ENCODE measurements at regions not wholly inside any gene's neighbourhood (a gene's known extent, or its start where the extent isn't known, plus 50 kb on each side); places are given as distances from the start of the nearest gene placed in this dataset.

DNA sequence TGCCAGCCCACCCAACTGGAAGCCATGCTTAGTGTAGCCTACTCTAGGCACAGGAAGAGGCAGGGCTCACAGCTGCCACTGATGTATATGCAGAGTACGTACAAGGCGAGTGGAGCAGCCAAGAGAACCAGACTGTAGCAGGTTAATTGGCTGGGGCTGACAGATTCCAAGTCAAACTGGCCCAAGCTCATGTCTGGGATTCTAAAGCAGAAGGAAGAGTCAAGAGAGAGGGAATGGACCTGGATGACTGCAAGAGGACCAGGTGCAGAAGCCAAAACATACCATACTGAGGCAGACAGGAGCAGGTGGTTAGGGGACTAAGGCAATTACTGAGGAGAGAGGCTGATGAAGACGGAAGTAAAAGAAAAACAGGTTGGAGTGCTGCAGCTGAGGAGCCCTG, 51.3 kb upstream of the LRRN2 start:
- H3K4me3 ChIP-seq (ENCODE audit: low read depth, low read length), result no peak overlapping the region

GRCh38 chr1:204738506-204738905, 53.0 kb upstream of the LRRN2 start:
- no peak overlapping the region for H3K4me3 ChIP-seq (ENCODE audit: low read depth, low read length)

DNA sequence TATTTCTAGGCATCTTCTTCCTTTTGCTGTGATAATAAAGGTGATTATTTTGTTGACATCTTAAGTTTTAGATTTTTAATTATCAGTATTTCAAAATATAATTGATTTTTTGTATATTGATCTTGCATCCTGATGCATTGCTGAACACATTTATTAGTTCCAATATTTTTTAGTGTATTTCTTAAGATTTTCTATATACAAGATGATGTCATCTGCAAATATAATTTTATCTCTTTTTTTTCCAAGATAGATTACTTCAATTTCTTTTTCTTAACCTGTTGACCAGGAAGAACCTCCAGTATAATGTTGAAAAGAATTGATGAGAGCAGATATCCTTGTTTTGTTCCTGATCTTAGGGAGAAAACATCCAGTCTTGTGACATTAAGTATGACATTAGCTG, 54.8 kb upstream of the LRRN2 start:
- no peak overlapping the region for H3K4me3 ChIP-seq (ENCODE audit: low read depth, low read length)

- H3K4me3 ChIP-seq (ENCODE audit: low read depth, low read length), result no peak overlapping the region
Measured at GRCh38 chr1:204741440-204741839, 55.9 kb upstream of the LRRN2 start.

DNA sequence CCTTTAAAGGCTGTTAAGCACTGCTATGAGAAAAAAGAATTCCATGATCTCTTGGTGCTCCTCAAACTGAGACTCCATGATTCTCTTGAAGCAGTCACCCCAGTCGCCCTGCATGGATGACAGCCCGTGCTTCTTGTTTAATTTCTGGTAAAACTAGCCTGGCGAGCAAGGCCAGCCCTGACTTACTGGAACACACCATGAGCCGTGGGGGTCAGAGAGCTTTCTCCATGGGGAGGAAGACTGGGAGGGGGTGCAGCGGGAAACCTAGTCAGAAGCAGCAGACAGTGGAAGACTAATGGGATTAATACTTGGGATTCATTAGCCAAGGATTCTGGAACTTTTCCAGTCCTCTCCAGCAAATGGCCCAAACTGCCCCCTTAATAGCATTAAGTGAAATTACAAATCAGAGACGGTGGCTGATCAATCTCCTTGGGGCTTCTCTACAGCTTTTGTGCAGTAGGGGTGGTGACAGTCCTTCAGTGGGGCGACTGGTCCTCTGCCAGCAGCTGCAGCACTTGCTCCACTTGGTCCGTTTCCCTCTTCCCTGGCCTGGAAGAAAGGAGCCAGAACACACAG, 57.2 kb upstream of the LRRN2 start:
- H3K4me3 ChIP-seq (ENCODE audit: low read depth, low read length), result no peak overlapping the region

GRCh38 chr1:204744107-204744779, 58.7 kb upstream of the LRRN2 start:
- no peak overlapping the region for H3K4me3 ChIP-seq (ENCODE audit: low read depth, low read length)

DNA sequence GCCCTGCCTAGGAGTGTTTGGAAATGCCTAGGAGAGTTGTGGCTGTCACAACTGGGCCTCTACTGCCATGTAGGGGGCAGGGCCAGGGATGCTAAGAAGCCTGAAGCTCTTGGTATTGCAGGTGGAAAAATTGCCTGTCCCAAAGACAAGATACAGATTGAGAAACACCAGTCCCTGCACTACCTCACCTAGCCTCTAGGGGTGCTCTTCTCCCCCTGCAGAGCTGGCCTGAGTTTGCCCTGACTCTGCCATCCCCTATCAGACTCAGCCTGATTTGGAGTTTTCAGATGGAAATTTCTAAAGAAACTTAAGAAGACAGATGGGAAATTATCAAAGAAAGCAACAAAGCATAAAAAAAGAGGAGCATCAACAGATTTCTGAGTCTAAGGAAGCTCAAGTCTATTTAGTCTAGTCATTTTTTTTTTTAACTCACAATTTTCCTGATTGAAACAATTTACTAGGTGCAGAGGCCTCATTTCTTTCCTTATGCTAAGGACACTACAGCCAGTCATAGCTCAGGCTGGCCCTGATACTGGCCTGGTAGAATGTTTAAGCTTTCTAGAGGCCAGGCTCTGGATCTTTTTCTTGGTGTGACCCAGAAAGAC, 61.4 kb upstream of the LRRN2 start:
- H3K4me3 ChIP-seq (ENCODE audit: low read depth, low read length), result no peak overlapping the region

DNA sequence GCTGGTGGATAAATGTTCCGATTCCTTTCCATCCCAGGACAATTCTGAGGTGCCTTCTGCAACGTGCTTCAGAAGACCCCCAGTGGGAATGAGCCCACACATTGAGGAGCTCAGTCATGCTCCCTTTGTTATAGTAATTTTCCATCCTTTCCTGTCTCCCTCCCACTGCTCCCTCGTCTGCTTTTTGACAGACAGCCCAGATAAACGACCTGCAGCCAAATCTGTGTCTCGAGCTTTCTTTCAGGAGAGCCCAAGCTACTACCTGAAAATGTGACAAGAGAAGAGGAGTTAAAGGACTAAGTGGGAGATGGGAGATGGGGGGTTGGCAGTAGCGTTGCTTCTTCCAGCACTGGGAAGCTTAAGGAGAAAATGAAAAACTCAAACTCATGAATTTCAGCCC, 65.9 kb upstream of the LRRN2 start:
- no peak overlapping the region for H3K4me3 ChIP-seq (ENCODE audit: low read depth, low read length)

DNA sequence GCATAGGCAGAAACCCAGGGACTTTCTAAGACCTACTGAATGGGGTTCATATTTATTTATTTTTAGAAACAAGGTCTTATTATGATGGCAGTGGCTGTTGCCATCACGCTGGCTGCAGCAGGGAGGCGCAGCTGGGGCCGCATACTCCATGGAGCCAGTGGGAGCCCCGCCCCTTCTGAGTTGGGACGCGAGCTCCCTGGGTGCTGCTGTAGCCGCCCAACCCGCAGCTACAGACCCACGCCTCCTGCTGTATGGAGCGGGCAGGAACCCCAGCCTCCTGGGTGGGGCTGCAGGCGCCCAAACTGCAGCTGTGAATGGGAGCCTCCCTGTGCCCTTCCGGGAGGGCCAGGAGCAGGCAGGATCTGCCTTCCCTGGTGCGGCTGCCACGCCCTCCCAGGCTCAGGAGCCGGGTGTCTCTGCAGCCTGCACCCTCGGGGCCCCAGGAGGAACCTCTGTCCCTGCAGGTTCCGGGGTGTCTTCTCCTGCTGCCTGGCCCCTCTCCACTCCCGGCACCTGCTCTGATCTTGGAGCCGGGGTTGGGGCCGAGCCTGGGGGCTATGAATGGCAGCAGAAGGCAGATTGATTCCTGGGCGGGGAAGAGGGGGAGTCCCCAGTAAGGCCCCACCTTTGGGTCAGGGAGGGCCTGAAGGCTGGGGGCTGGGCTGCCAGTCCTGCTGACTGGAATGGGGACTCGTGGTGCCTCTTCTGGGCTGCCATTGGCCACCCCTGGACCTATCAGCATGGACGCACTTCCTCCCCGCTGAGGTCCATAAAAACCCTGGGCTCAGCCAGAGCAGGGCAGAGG, 66.5 kb upstream of the LRRN2 start:
- H3K4me3 ChIP-seq (ENCODE audit: low read depth, low read length), result no peak overlapping the region

DNA sequence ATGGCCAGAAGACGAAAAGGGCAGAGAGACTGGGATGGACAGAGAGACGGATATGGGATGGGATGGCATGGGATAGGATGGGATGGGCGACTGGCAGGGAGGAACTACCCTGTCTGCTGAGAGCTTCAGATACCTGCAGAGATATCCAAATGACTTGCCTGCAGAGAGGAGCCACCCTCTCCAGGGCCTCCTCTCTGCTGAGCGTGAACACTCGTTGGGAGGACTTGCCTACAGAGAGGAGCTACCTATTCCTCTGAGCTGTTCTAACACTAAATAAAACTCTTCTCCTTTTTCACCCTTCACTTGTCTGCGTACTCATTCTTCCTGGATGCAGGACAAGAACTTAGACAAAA, 67.1 kb upstream of the LRRN2 start:
- H3K4me3 ChIP-seq (ENCODE audit: low read depth, low read length), result no peak overlapping the region

DNA sequence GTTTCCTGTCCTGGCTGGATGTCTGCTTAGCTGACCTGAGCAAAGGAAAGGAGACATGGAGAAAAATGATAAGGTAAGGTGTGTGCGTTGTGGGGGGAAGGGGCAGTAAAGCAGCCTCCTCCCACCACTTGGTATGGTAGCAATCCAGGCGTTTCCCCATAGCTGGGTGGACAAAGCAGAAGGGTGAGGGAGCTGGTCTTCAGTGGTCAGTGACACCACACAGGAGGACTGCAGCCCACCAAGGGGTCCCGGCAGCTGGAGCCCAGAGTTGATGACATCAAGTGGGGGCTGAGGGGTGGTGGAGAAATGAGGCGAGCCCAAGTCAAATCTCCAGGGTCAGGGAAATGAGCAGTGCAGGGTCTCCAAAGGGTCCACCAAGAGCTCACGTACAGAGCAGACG, 69.3 kb upstream of the LRRN2 start:
- H3K4me3 ChIP-seq (ENCODE audit: low read depth, low read length), result no peak overlapping the region

DNA sequence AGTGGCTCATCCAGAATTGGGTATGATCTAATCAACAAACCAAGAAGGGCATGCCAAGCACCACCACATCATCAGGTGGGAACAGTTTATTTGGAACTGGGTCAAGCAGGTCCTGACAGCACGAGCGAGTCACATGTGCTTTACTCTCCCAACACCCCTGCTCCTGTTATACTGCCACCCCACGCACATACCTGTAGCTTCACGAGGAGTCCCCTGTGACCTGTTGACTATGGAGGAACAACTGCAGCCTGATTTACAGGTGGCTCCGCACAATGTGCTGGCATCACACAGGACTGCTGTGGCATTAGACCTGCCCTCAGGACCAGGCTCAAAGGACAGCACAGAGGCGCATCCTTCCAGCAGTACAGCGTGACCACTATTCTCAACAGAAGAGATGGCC, 70.8 kb upstream of the LRRN2 start:
- no peak overlapping the region for H3K4me3 ChIP-seq (ENCODE audit: low read depth, low read length)

DNA sequence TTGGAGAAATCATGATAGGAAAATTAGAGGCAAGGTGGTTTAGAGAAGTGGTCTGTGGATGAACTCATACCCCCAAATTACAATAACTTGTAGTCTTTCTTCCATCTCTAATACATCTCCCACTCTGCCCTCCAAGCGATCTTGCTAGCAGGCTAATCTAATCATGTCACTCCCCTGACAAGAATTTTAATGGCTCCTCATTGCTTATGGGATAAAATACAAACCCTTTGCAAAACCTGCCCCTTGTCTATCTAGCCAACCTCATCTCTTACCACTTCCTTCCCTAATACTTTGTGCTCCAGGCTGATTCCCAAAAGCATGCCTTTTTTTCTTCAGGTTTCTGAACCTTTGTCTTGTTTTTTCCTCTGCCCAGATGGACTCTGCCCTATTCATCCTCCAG, 71.3 kb upstream of the LRRN2 start:
- no peak overlapping the region for H3K4me3 ChIP-seq (ENCODE audit: low read depth, low read length)

DNA sequence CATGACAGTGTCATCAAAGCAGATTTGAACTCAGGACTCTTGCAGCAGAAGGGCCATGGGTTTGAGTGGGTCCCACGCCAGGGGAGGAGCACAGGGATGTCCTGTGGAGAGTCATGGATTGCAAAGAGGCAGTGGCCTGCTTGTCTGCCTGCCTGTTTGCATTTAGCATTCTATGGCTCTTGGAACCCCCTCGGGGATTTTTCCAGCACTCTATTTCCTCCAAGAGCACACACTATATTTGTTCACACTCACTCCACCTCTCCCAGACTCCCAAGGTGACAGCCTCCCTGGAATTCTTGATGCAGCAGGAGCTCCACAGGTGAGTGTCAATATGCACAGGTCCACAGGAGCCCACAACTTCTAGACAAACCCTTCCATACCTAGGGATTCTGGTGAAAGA, 73.1 kb upstream of the LRRN2 start:
- H3K4me3 ChIP-seq (ENCODE audit: low read depth, low read length), result no peak overlapping the region

- no peak overlapping the region for H3K4me3 ChIP-seq (ENCODE audit: low read depth, low read length)
Measured at GRCh38 chr1:204760350-204760749, 74.8 kb upstream of the LRRN2 start.

DNA sequence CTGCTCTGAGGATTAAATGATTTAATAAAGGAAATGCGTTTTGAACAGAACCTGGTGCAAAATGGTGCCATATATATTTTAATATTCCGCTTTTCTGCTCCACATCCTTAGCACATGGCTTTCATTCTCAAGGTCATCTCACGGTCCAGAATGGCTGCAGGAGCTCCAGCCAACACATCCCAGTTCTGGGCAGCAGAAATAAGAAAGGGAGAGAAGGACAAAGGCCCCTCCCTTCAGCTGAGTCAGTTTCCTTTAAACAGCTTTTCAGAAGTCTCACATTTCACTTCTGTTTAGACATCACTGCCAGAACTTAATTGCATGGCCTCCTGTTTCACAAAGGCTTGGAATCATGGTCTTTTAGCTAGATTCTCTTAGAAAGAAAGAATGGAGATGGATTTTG, 75.2 kb upstream of the LRRN2 start:
- H3K4me3 ChIP-seq (ENCODE audit: low read depth, low read length), result no peak overlapping the region

DNA sequence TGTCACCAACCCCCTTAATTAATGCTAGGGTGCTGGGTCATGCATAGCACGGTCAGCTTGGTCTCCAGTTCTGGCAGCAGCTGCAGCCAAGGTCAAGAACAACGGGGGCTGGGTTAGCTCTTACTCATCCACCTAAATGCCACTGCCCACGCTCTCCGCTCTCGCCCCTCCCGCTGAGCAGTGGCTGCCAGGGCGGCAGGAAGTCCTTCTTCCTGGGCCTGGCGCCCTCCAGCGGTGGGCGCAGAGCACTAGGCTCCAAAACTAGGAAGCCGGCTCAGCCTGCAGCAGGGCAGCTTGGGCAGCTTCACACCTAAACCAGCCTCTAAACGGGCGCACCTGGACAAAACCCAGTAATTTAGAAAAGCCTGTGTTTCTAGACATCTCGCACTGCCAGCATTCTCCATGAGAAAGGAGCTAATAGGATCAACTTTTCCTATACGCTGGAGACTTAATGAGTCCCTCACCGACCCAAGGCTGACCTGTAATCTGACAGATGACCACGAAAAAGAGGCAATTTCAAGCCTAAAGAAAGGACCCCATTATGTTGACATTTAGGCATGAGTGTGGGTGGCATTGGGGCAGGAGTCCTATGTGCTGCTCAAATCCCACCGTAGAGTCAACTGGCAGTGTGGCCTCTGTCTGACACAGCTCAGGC, 78.4 kb upstream of the LRRN2 start:
- no peak overlapping the region for H3K4me3 ChIP-seq (ENCODE audit: low read depth, low read length)

DNA sequence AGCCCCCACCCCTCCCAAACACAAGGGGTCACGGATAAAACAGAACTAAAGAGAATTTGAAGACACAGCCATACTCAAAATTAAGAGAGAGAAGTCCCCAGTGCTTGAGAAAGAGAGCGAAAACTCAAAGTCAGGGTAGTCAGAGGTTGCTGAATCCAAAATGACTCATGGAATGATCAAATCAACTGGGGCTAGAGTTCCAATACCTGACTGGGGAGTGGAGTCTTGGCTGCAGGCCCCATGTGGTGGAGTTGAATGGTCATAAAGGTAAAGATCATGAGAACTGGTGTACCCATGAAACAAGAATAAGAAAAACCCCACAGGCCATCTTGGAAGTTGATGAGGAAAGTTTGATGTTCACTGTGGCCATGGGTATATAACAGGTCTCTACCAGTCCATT, 84.5 kb upstream of the LRRN2 start:
- H3K4me3 ChIP-seq (ENCODE audit: low read depth, low read length), result no peak overlapping the region

GRCh38 chr1:204771358-204771757, 85.8 kb upstream of the LRRN2 start:
- no peak overlapping the region for H3K4me3 ChIP-seq (ENCODE audit: low read depth, low read length)

GRCh38 chr1:204773246-204773645, 87.7 kb upstream of the LRRN2 start:
- H3K4me3 ChIP-seq (ENCODE audit: low read depth, low read length), result no peak overlapping the region

- H3K4me3 ChIP-seq (ENCODE audit: low read depth, low read length), result no peak overlapping the region
Measured at GRCh38 chr1:204775546-204775945, 90.0 kb upstream of the LRRN2 start.

- H3K4me3 ChIP-seq (ENCODE audit: low read depth, low read length), result no peak overlapping the region
Measured at GRCh38 chr1:204777591-204777990, 92.1 kb upstream of the LRRN2 start.

All from iPS-11a (cell line).